ENCODE measurements at regions not wholly inside any gene's neighbourhood (a gene's known extent, or its start where the extent isn't known, plus 50 kb on each side); places are given as distances from the start of the nearest gene placed in this dataset.

- no peak for TF ChIP-seq POLR2A (IDR thresholded peaks at IDR 0.05; ENCODE audit: extremely low read depth, insufficient read length)
- TF ChIP-seq, protein P1, sequence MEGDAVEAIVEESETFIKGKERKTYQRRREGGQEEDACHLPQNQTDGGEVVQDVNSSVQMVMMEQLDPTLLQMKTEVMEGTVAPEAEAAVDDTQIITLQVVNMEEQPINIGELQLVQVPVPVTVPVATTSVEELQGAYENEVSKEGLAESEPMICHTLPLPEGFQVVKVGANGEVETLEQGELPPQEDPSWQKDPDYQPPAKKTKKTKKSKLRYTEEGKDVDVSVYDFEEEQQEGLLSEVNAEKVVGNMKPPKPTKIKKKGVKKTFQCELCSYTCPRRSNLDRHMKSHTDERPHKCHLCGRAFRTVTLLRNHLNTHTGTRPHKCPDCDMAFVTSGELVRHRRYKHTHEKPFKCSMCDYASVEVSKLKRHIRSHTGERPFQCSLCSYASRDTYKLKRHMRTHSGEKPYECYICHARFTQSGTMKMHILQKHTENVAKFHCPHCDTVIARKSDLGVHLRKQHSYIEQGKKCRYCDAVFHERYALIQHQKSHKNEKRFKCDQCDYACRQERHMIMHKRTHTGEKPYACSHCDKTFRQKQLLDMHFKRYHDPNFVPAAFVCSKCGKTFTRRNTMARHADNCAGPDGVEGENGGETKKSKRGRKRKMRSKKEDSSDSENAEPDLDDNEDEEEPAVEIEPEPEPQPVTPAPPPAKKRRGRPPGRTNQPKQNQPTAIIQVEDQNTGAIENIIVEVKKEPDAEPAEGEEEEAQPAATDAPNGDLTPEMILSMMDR (IDR thresholded peaks at IDR 0.05; ENCODE audit: low read depth, low read length), result no peak
- TF ChIP-seq MYC (IDR thresholded peaks at IDR 0.05; ENCODE audit: low read depth, low read length), result no peak
- TF ChIP-seq MAX (IDR thresholded peaks at IDR 0.05; ENCODE audit: low read depth, low read length), result no peak
These were observed 79.8 kb upstream of the IPO9 start for GRCh38 chr1:201749059-201749690.

Data from NB4 (cell line).